WTC11 (cell line): ENCODE measurements at regions not wholly inside any gene's neighbourhood (a gene's known extent, or its start where the extent isn't known, plus 50 kb on each side); places are given as distances from the start of the nearest gene placed in this dataset.
"Not testable (repeated sequence)": the region's sequence is repeated elsewhere in the genome, so short reads cannot be mapped to it uniquely, and the experiment has no call there.

Source experiments
- ATAC-seq: fragments of 200-7000 bp; cut with Tn5 transposase; 2 replicates; pipeline ENCODE4 v1.10.0; 2021; ENCODE audit warnings: mild to moderate bottlenecking, moderate library complexity
- CTCF ChIA-PET: fragments of 300-600 bp; sonication (Branson Sonifier 250); formaldehyde crosslinking; loops from one replicate; lab custom pipeline; 2021; ENCODE audit warnings: antibody characterized with exemption; lab: Charles Lee
- POLR2A ChIA-PET: fragments of 350-600 bp; sonication (Branson Sonifier 250); formaldehyde crosslinking; loops from one replicate; lab custom pipeline; 2021; ENCODE audit warnings: antibody characterized with exemption; lab: Charles Lee
- DNase-seq: peaks from one replicate; pipeline ENCODE4 v3.0.0; 2021; ENCODE audit warnings: low spot score
- H3K27ac Mint-ChIP-seq: 2 replicates; pipeline ENCODE4 v1.8.0; 2021; ENCODE audit warnings: mixed read lengths
- H3K27me3 Mint-ChIP-seq: 2 replicates; pipeline ENCODE4 v1.8.0; 2021; ENCODE audit warnings: low read depth, mild to moderate bottlenecking, moderate library complexity, mixed read lengths
- H3K36me3 Mint-ChIP-seq: 2 replicates; pipeline ENCODE4 v1.8.0; 2021; ENCODE audit warnings: mixed read lengths
- H3K4me1 Mint-ChIP-seq: 2 replicates; pipeline ENCODE4 v1.8.0; 2022; ENCODE audit warnings: mixed read lengths
- H3K4me3 Mint-ChIP-seq: 2 replicates; pipeline ENCODE4 v1.8.0; 2021; ENCODE audit warnings: mild to moderate bottlenecking, moderate library complexity, mixed read lengths
- H3K9me3 Mint-ChIP-seq: 2 replicates; pipeline ENCODE4 v1.8.0; 2021; ENCODE audit warnings: mixed read lengths
- ARID4B ChIP-seq: sonication (generic); formaldehyde crosslinking; IDR thresholded peaks from 2 replicates; pipeline ENCODE4 v1.8.0; 2023; ENCODE audit warnings: missing genetic modification reagents, mild to moderate bottlenecking, borderline replicate concordance
- ATF2 ChIP-seq: sonication (generic); formaldehyde crosslinking; IDR thresholded peaks from 2 replicates; pipeline ENCODE4 v1.8.1; 2022; ENCODE audit warnings: low read depth, missing genetic modification reagents, borderline replicate concordance
- ATF3 ChIP-seq: sonication (generic); formaldehyde crosslinking; conservative IDR thresholded peaks from 2 replicates; pipeline ENCODE4 v1.8.1; 2022; ENCODE audit warnings: mild to moderate bottlenecking, missing genetic modification reagents
- CBFB ChIP-seq: sonication (generic); formaldehyde crosslinking; IDR thresholded peaks from 2 replicates; pipeline ENCODE4 v1.8.1; 2022; ENCODE audit warnings: mild to moderate bottlenecking, low read depth, missing genetic modification reagents
- CREB1 ChIP-seq: sonication (generic); formaldehyde crosslinking; IDR thresholded peaks from 2 replicates; pipeline ENCODE4 v1.8.0; 2023; ENCODE audit warnings: mild to moderate bottlenecking, missing genetic modification reagents
- ELF4 ChIP-seq: sonication (generic); formaldehyde crosslinking; IDR thresholded peaks from 2 replicates; pipeline ENCODE4 v1.8.1; 2022; ENCODE audit warnings: low read depth, mild to moderate bottlenecking, moderate library complexity, missing genetic modification reagents
- ESRRA ChIP-seq: sonication (generic); formaldehyde crosslinking; IDR thresholded peaks from 2 replicates; pipeline ENCODE4 v1.8.1; 2022; ENCODE audit warnings: mild to moderate bottlenecking, missing genetic modification reagents, borderline replicate concordance
- GTF2I ChIP-seq: fragments of 250-450 bp; sonication (Bioruptor Pico); conservative IDR thresholded peaks from 2 replicates; pipeline ENCODE4 v1.4.0; 2021; ENCODE audit warnings: mild to moderate bottlenecking
- IRF2 ChIP-seq: sonication (generic); formaldehyde crosslinking; IDR thresholded peaks from 2 replicates; pipeline ENCODE4 v1.8.0; 2022; ENCODE audit warnings: low read depth, missing genetic modification reagents, borderline replicate concordance
- MAX ChIP-seq: sonication (generic); formaldehyde crosslinking; IDR thresholded peaks from 2 replicates; pipeline ENCODE4 v1.8.0; 2022; ENCODE audit warnings: mild to moderate bottlenecking, missing genetic modification reagents
- RORB ChIP-seq: fragments of 250-450 bp; sonication (Bioruptor Pico); IDR thresholded peaks from 2 replicates; pipeline ENCODE4 v1.9.0; 2021; ENCODE audit warnings: mild to moderate bottlenecking
- ZBTB21 ChIP-seq: sonication (generic); formaldehyde crosslinking; IDR thresholded peaks from 2 replicates; pipeline ENCODE4 v1.8.1; 2023; ENCODE audit warnings: mild to moderate bottlenecking, missing genetic modification reagents, borderline replicate concordance
- ZNF416 ChIP-seq: fragments of 250-450 bp; sonication (Bioruptor Pico); IDR thresholded peaks from 2 replicates; pipeline ENCODE4 v1.9.0; 2021; ENCODE audit warnings: mild to moderate bottlenecking, inconsistent platforms
- ZNF425 ChIP-seq: fragments of 250-450 bp; sonication (Bioruptor Pico); conservative IDR thresholded peaks from 2 replicates; pipeline ENCODE4 v1.9.0; 2021; ENCODE audit warnings: mild to moderate bottlenecking

GRCh38 chr5:111926026-111926425 lies 169.0 kb upstream of the NREP start:
- ChIA-PET POLR2A (no interaction called here), CTCF (no interaction called here)
- DNase-seq: no peak
- TF ChIP-seq GTF2I: no peak
- TF ChIP-seq MAX (CRISPR knock-in tag): no peak
- no peak for TF ChIP-seq ZNF425
- no peak for TF ChIP-seq ZBTB21 (CRISPR knock-in tag)
- no peak for TF ChIP-seq CREB1
- TF ChIP-seq ATF2 (CRISPR knock-in tag): no peak
- TF ChIP-seq ELF4 (CRISPR knock-in tag): no peak
- no peak for TF ChIP-seq IRF2
- TF ChIP-seq ZNF416 (CRISPR knock-in tag): no peak
- TF ChIP-seq, all 79 proteins: peak for 0
- H3K36me3 Mint-ChIP-seq: no peaks in the 10 kb centered on the region
- H3K27me3 Mint-ChIP-seq: no peaks in the 10 kb centered on the region
- H3K9me3 Mint-ChIP-seq: no peaks in the 10 kb centered on the region
- ATAC-seq: no peak
- H3K4me3 Mint-ChIP-seq: no peak overlapping the region
- no peaks in the 10 kb centered on the region for H3K4me1 Mint-ChIP-seq
- no peak overlapping the region for H3K27ac Mint-ChIP-seq

- peaks cover 3% of the 10 kb centered on the region; the same call in 1 of the 2 replicates for H3K27me3 Mint-ChIP-seq
- no peak for TF ChIP-seq ATF3 (CRISPR knock-in tag)
- TF ChIP-seq ARID4B: no peak
- TF ChIP-seq RORB (CRISPR knock-in tag): no peak
- TF ChIP-seq CBFB (CRISPR knock-in tag): no peak
- TF ChIP-seq ESRRA (CRISPR knock-in tag): no peak
- peaks cover 18% of the 10 kb centered on the region for H3K9me3 Mint-ChIP-seq
- H3K4me1 Mint-ChIP-seq: no peaks in the 10 kb centered on the region
- ATAC-seq (no peak), DNase-seq (no peak)
- no peaks in the 10 kb centered on the region for H3K36me3 Mint-ChIP-seq
- CTCF ChIA-PET: no interaction called here
- no peak overlapping the region for H3K27ac Mint-ChIP-seq
- no peak overlapping the region for H3K4me3 Mint-ChIP-seq
- POLR2A ChIA-PET: no interaction called here
Observed at GRCh38 chr5:111922344-111922743, 165.3 kb upstream of the NREP start.

GRCh38 chr5:111921691-111922090 lies 164.7 kb upstream of the NREP start:
- DNase-seq, H3K27me3 Mint-ChIP-seq, H3K4me3 Mint-ChIP-seq, CTCF ChIA-PET, ATAC-seq, H3K36me3 Mint-ChIP-seq, H3K4me1 Mint-ChIP-seq, POLR2A ChIA-PET, H3K27ac Mint-ChIP-seq: not testable (repeated sequence)
- peaks cover 18% of the 10 kb centered on the region for H3K9me3 Mint-ChIP-seq
